ENCODE measurements at regions not wholly inside any gene's neighbourhood (a gene's known extent, or its start where the extent isn't known, plus 50 kb on each side); places are given as distances from the start of the nearest gene placed in this dataset.
"Not testable (repeated sequence)": the region's sequence is repeated elsewhere in the genome, so short reads cannot be mapped to it uniquely, and the experiment has no call there.

DNA sequence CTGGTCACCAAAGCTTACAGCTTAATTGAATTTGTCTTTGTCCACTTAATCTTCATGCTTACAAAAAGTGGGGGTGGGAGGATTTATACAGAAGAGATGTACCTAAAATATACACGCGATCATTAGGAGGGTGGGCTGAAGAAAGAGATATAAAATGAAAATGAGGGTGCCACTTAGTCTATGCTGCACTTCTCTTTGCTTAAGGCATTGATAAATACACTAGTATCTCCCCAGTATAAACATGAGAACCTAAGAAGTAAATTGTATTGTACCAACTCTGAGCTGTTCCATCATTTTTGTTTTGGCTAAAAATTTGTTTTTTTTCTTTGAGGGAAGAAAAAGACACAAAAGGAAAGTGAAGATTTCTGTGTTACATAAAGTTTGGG, 170.8 kb upstream of the ZNF217 start:
- no peak for DNase-seq

DNA sequence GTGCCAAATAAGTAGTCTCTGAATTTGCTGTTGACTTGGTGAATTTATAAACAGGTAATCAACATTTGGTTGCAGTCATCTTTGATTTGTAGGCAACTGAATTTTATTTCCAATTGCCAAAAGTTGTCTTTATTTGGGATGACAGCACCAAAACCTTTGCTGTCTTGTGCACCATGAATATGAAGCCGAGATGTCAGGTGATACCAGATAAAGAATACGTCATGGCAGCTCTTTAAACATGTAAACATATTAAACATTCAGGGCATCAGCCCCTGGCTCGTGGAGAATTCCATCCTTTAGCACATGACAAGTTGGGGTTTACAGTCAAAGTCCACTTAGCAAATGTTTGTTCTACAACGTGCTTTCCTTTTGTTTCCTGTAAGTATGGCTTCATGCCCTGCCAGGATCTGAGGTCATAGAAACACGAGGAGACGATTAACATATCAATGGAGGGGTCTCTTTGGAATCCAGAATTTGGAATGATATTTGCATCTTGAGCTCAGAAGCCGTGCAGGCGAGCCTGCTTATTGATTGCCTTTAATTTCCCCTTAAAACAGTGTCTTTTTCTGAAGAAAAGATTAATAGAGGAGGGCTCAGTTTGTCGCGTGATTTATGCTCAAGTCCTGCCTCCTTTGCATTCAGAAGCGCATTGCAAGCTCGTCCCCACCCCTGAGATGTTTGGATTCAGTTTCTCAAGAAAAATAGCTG, 170.2 kb upstream of the ZNF217 start:
- peak; percentile 47 for DNase-seq

DNA sequence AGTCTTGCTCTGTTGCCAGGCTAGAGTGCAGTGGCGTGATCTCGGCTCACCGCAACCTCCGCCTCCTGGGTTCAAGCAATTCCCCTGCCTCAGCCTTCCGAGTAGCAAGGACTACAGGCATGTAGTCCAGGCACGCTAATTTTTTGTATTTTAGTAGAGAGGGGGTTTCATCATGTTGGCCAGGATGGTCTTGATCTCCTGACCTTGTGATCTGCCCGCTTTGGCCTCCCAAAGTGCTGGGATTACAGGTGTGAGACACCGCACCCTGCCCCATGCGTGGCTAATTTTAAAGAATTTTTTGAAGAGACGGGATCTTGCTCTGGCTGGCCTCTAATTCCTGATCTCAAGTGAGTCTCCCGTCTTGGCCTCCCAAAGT, 168.8 kb upstream of the ZNF217 start:
- DNase-seq, result not testable (repeated sequence)

DNA sequence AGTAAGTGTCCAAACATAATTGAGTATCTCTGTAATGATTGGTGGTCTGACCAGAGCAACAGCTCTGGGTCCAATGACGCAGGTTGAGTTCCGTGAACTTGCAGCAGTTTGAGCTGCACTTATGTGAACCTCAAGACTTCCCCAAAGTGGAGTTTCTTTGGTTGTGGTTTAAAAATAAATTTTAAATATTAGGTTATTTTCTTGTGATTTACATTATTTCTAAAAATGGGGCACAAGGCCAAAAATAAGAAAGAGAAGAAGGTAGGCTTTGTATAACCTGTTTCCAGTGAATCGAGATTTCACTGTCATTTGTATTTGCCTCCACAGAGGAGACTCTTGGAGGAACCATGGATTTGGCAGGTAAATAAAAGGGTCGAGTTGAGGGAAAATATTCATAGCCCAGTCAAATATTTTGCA, 166.4 kb upstream of the ZNF217 start:
- no peak for DNase-seq

DNA sequence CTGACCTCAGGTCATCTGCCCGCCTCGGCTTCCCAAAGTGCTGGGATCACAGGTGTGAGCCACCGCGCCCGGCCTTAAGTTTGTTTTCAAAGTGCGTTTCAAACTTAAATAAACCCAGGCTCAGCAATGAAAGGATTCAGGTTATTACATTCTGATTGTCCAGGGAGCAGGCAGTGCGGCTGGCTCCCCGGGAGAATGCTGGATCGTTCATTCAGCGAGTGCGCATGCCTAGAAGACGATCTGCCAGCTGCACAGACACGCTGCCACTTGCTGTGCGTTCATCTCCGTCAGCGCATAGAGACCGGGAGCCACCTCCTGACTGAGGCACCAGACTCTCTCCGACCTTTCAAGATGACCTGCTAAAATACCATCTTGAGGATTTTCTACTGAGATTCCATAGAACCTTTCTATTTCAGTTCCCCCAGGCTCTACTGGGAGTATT, 163.9 kb upstream of the ZNF217 start:
- DNase-seq, result no peak

DNA sequence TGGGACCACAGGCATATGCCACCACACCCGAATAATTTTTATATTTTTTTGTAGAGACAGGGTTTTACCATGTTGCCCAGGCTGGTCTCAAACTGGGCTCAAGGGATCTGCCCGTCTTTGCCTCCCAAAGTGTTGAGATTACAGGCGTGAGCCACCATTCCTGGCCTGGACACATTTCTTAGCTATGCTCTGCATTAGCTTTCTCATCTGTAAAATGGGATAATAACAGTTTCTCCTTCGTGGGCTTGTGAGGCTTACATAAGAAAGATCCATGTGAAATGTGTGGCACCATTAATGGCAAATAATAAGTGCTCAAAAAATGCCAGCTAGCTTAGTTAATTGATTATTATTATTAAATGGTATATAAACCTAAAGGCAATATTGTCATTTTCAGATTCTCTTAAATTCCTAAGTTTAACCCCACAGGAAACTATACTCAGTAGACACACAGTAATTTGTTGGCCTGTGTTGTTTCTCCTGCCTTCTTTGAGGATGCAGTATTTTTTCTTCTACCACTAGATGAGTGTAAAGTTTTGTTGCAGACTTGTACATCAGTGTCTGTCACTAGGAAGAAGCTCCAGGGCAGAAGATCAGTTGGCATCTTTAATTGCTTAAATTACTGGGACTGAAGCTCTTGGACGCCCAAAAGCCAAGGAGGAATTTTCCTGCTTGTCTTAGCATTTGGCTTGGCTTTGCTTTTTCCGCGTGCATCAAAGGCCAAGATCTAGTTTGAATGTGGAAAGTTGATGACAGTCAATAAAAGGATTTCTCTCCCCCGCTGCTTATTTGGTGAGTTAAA, 162.3 kb upstream of the ZNF217 start:
- DNase-seq, result no peak

DNA sequence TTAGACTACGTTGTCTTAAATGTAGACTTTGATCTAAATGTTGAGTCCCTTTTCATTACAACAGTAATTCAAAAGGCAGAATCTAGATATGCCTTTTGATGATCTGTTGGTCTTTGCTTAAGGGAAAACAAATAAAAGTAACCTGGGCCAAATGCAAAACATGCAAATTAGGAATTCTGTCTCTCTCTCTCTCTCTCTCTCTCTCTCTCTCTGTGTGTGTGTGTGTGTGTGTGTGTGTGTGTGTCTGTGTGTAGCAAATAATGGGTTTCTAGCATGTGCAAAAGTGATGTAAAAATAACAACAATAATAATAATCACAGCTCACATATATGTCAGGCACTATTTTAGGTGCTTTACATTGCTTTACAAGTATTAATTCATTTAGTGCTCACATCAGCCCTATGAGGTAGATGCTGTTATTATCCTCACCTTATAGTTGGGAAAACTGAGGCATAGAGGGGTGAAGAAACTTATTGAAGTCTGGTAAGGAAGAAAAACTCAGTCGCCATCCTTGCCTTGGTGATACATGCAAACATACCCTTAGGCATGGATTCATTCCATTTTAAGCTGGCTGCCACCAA, 160.3 kb upstream of the ZNF217 start:
- no peak for DNase-seq

DNA sequence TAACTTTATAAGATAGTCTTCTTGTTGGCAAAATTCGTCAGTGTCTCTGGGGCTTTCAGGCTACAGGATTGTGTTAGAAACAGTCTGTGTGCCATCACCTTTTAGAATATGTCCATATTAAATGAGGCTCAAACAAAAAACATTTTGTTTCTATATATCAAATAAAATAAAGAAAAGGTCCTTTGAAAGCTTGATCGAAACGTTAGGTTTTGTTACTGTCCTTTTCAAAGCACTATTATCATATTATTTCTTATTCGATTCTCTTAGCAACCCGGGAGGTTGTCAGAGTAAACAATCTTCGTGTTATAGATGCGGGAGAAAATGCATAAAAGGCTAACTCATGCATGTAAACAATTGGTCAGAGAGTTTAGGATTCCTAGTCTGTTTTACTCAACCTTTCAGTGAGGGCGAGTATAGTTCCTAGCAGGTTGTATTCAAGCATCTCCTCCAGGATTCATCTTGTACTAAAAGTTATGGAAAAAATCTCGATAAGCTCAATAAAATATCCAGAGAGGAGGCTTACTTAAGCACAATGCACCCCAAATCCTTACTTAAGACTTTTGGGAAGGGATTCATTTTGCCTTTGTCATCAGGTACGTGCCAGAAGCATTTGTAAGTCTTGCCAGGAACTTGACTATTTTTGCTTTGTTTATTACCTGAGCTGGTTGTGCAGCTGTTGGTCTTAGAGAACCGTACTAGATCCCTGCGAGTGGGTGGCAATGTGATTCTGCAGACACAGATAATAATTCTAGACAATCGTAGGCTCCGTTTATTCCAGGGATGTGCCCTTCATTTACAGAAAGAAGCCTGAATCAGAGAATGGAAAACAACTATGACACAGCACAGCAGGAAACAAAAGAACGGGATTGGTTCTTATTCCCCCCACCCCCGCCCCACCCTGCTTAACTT, 159.6 kb upstream of the ZNF217 start:
- DNase-seq, result peak; percentile 41

DNA sequence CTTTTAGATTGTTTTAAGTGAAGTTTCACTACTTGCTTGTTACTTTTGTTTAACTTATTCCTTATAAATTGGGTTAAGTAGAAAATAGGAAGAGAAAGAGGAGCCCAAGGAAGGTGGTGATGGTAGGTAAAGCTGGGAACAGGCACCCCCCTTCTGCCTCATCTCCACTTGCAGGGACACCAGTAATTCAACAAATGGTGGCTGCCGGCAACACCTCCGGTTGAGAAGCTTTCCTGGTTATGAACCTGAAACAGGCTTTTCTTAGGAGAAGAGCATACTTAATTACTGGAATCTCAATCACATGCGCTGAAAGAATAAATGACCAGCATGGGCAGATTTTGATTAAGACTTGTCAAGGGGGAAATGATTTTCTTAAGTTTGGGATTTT, 158.9 kb upstream of the ZNF217 start:
- DNase-seq, result no peak

DNA sequence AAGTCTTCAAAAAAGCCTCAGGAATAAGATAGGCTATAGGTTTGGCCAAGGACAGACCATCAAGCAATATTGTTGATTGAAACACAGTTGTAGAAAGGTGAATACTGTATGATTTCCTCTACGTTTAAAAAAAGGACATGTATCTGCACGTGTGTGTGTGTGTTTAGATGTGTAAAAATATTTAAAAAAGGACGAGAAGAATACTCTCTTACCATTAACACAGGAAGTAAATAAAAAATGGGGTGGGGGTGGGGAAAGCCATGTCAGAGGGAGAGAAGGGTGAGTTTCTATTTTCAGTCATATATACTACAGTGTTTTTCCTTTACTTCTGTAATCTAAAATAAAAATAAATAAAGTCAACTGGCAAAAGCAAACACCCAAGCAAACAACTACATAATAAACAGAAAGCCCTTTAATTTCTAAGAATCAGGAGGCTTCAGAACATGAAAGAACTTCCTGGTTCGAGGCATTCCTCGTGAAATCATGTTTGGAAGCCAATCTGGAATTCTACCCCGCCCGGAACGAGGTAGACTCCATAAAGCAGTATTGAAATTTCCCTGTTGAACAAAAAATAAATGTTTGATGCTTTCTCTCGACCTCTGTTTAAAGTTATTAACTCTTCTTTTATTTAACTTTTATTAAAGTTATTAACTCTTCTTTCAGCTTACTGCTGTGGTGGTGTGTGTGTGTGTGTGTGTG, 158.1 kb upstream of the ZNF217 start:
- no peak for DNase-seq

DNA sequence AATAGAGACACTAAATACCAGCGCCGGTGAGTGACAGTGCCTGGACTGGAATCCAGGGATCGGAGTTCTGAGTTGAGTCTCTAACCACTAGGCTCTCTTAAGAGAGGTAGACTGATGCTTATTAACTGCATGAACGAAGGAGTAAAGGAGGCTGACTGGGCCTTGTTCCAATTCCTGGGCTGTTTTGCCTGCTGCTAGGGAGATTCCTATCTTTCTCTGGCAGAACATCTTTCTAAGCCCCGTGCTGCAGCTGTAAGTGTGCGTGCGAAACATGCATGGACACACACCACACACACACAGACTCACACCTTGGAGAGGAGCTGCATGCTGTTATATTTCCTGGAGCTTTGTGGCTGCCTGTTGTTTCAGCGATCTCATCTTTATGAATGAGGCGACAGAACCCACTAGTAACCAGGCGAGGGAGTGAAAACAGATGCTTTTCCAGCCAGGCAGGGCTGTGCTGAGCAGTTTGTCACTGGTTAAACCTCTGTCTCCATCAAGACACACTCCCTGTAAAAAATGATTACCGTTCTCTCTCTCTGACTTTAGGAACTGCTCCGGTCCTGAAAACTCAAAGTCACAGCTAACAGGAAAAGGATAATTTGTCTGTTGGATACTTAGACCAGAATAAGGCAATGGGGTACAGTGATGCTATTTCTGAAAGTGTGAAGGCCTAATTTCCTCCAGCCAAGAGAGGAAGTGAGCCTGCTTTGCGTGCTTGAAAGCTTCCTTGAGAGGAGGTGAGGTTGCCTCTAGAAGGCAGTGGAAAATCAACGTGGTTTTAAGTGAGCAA, 157.4 kb upstream of the ZNF217 start:
- peak; percentile 96 for DNase-seq

DNA sequence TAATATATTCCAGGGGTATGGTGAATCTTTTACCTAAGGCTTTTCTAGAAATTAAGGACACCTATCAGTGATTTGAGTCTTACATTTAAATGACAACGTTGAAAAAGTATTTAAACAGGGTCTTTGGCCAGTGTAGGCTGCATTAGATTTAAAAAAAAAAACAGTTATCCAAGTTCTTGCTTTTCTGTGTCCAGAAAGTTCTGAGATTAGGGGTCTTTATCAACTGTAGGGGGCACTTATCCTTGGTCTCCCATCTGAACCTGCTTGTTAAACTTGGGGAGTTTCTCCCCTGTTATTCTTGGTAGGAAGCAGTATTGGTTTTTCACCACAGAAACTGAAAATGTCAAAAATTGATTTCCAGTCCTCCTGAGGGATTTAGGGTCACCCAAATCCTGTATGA, 155.9 kb upstream of the ZNF217 start:
- DNase-seq, result no peak

DNA sequence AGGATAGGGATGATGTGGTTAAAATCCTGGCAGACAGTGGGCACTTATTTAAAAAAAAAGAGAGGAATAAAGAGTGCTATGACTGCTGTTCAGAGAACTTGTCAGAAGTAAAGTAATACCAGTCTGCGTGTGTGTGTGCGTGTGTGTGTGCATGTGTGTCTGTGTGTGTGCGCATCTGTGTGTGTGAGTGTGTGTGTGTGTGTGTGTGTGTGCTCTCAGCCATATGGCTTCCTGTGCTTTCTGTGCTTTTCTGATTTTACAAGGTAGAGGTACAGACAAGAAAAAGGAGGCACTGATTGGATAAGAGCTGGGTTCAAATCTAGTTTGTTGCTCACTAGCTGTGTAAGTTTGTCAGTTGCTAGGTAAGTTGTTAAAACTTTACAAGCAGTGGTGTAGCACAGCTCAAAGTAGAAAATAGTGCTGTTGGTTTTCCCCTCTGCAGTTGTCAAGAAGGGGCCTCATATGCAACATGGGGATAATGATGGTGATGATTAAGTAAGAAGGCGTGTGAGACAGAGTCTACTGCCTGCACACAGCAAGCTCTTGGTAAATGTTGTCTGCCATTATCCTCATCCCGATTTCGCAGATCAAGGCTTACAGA, 155.3 kb upstream of the ZNF217 start:
- peak; percentile 88 for DNase-seq

DNA sequence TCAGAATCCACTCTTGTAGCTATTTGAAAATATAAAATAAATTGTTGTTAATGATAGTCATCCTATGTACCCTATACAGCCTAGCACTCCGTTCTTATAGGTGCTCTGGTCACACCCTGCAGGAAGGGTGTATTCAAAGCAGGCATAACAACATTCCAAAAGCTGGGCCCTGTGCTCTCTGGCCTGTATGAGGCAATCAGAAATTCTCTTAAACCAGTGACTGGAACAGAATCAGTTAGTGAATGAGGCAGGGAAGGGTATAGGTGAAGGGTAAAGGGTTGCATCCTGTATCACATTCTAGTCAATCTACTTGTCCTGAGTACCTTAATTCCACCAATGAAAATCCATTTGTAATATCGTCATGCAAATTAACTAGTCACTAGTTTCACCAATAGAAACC, 154.5 kb upstream of the ZNF217 start:
- DNase-seq, result no peak

DNA sequence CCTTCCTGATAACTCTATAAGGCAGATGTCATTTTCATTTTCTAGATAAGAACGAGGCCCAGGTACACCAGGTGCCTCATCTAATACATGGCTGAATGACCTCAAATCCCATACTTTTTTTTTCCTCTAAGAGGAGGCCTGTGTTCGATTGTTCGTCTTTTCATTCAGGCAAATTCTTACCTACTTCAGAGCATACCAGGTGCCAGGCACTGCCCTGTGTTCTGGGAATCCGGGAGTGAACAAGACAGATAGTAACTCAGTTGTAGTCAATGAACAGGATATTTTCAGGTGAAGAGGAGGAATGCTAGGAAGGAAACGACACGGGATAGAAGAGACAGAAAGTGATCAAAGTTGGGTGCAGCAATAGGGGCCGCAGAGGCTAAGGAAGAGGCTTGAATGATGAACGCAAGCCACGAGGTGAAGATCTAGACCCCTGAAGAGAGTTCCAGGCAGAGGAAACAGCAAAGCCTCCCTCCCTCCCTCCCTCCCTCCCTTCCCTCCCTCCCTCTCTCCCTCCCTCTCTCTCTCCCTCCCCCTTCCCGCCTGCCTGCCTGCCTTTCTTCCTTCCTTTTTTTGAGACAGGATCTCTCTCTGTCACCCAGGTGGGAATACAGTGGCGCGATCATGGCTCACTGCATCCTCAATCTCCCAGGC, 150.1 kb upstream of the ZNF217 start:
- DNase-seq, result no peak

DNA sequence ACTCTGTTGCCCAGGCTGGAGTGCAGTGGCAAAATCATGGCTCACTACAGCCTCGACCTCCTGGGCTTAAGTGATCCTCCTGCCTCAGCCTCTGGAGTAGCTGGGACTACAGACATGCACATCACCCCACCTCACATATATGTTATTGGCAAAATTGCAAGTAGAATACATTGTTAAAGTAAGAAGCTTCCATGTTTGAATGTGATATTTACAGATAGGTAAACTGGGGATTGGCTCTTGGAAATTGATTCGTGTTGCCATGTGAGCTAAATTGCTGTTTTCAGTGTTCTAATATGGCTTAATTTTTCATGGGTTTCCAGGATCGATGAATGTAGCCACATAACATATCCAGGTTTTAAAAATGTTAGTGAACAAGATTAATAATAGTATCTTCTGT, 149.0 kb upstream of the ZNF217 start:
- DNase-seq, result no peak

DNA sequence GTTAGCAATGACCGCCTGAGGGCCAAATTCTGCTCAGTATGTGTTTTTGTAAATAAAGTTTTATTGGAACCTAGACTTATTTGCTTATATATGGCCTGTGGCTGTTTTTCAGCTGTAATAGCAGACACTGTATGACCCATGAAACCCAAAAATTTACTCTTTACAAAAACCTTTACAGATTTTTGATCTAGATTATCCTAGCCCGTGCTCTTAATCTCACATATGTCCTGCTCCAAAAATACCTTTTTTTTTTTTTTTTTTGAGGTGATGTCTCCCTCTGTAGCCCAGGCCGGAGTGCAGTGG, 148.0 kb upstream of the ZNF217 start:
- no peak for DNase-seq

DNA sequence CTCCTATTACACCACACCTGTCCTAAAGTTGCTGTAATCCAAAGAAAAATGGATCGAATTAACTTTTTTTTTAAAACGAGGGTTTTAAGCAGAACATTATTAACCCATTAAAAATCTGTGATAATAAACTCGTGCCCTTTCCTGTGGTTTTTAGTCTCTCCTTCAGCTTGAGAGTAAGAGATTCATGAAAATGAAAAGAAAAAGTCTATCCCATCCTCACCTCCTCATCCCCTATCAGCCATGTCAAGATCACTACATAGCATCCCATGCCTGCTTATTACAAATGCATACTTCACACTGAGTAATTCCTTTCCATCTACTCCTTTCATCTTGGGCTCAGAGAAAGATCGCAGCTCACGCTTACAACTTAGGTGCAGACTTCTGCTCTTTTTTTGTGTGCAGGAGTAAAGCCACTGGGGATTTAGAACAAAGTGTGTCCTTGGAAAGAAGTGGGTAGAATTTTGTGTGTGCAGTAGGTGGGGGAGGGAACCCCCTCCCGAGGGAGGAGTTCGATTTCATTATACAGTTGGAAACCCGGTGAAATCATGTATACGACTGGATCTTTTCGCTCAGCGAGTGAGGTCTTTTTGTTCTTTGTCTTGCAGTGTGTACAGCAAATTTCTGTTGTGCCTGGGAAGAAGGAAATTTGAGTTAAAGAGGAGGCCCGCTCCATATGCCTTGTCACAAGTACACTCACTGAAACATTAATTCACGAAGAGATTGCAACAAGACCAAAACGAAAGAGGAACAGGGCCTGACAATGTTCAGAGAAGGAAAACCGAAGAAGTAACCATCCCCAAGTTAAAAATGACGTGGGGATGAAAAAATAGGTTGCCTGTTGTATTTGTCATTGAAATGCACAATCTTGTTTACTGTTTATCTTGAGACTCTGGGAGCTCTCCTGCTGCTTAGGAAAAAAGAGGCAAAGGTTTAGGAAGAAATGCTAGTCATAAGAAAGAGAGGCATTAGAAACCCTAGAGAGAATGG, 146.5 kb upstream of the ZNF217 start:
- DNase-seq, result peak; percentile 51

DNA sequence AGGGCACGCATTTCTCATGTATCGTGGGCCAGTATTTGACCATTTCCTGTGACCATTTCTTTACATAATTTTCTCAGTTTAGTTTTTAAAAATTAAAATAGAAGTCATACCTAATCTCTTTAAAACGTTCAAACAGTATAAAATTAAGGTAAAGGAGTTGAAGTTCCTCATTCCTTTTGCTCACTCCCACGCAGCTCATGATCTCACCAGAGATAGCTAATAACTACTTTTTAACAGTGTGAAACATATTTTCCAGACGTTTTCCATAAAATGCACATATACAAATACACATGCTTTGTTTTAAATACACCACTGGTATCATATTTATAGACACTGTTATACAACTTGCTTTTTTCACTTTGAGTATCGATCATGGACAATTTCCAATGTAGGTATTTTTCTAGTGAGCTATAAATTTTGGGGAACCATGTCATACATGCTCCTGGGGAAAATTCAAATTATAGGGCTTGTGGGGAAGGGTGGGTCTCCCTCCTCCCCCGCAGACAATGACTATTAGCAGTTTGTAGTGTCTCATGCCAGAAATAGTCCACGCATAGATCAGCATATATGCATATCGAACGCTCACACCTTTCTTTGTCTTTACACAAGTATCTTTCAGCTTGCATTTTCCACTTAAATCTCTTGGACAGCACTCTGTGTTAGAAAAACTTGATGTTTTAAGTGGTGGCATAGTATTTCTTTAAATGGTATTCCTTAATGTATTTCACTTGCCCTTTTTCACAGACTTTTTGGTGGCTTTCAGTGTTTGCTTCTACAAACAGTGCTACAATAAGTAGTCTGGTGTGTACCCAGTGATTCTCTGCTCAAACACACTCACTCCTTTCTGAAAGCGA, 145.5 kb upstream of the ZNF217 start:
- peak; percentile 44 for DNase-seq
